ENCODE measurements at regions not wholly inside any gene's neighbourhood (a gene's known extent, or its start where the extent isn't known, plus 50 kb on each side); places are given as distances from the start of the nearest gene placed in this dataset.

DNA sequence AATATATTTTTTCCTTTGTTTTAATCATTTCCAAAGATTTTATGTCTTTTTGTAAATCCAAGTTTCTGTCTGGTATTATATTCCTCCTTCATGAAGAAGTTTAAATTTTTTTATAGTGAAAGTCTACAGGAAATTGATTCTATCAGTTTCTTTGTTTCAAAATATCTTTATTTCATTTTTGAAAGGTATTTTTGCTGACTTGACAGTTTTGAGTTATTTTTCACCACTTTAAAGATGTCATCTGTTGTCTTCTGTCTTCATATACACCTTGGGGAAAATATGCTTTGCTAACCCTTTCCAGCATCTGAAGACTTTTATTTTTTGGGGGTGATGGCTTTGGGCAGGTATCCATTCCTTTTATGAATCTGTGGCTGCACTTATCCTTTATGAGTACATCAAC, 164.4 kb upstream of the EPHA5 start:
- TF ChIP-seq, protein P1, sequence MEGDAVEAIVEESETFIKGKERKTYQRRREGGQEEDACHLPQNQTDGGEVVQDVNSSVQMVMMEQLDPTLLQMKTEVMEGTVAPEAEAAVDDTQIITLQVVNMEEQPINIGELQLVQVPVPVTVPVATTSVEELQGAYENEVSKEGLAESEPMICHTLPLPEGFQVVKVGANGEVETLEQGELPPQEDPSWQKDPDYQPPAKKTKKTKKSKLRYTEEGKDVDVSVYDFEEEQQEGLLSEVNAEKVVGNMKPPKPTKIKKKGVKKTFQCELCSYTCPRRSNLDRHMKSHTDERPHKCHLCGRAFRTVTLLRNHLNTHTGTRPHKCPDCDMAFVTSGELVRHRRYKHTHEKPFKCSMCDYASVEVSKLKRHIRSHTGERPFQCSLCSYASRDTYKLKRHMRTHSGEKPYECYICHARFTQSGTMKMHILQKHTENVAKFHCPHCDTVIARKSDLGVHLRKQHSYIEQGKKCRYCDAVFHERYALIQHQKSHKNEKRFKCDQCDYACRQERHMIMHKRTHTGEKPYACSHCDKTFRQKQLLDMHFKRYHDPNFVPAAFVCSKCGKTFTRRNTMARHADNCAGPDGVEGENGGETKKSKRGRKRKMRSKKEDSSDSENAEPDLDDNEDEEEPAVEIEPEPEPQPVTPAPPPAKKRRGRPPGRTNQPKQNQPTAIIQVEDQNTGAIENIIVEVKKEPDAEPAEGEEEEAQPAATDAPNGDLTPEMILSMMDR (IDR thresholded peaks at IDR 0.05) = no peak
- TF ChIP-seq EZH2phosphoT487 (IDR thresholded peaks at IDR 0.05; ENCODE audit: borderline replicate concordance, low read depth) = no peak
- TF ChIP-seq CHD2 (IDR thresholded peaks at IDR 0.05; ENCODE audit: low read length, partially characterized antibody) = no peak
- TF ChIP-seq, protein P2, sequence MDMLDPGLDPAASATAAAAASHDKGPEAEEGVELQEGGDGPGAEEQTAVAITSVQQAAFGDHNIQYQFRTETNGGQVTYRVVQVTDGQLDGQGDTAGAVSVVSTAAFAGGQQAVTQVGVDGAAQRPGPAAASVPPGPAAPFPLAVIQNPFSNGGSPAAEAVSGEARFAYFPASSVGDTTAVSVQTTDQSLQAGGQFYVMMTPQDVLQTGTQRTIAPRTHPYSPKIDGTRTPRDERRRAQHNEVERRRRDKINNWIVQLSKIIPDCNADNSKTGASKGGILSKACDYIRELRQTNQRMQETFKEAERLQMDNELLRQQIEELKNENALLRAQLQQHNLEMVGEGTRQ (IDR thresholded peaks at IDR 0.05; ENCODE audit: borderline replicate concordance, low read depth, low read length) = no peak
- TF ChIP-seq RFX5 (IDR thresholded peaks at IDR 0.05; ENCODE audit: low read length) = no peak
- TF ChIP-seq POLR2AphosphoS5 (IDR thresholded peaks at IDR 0.05; ENCODE audit: low read depth, low read length) = no peak
- TF ChIP-seq, protein P3, sequence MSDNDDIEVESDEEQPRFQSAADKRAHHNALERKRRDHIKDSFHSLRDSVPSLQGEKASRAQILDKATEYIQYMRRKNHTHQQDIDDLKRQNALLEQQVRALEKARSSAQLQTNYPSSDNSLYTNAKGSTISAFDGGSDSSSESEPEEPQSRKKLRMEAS (IDR thresholded peaks at IDR 0.05; ENCODE audit: low read depth) = no peak
- no peak for TF ChIP-seq MXI1 (IDR thresholded peaks at IDR 0.05; ENCODE audit: low read depth, low read length)

All from SK-N-SH (cell line).